Mesothelial cell of epicardium (in vitro differentiated cells): ENCODE measurements at regions not wholly inside any gene's neighbourhood (a gene's known extent, or its start where the extent isn't known, plus 50 kb on each side); places are given as distances from the start of the nearest gene placed in this dataset.
A peak's percentile ranks its signal among the peaks of the same experiment; 100 is the strongest.

Experiments used
- DNase-seq, 2 experiments: peaks; one replicate each; pipeline ENCODE4 v3.0.0; 2021; ENCODE audit warnings: low spot score in 2 of 2; ENCODE audit not compliant: unreplicated experiment in 2 of 2
- H3K27ac Mint-ChIP-seq: 2 replicates; pipeline ENCODE4 v1.8.0; 2021; ENCODE audit warnings: mixed read lengths
- H3K27me3 Mint-ChIP-seq: 2 replicates; pipeline ENCODE4 v1.8.0; 2021; ENCODE audit warnings: low read depth, mixed read lengths
- H3K36me3 Mint-ChIP-seq: 2 replicates; pipeline ENCODE4 v1.8.0; 2021; ENCODE audit warnings: mixed read lengths
- H3K4me1 Mint-ChIP-seq: 2 replicates; pipeline ENCODE4 v1.8.0; 2021; ENCODE audit warnings: mixed read lengths
- H3K4me3 Mint-ChIP-seq: 2 replicates; pipeline ENCODE4 v1.8.0; 2021; ENCODE audit warnings: mild to moderate bottlenecking, moderate library complexity, mixed read lengths
- H3K9me3 Mint-ChIP-seq: 2 replicates; pipeline ENCODE4 v1.8.0; 2021; ENCODE audit warnings: mixed read lengths
- TF ChIP-seq, protein P1 (sequence below): fragments of 200-600 bp; sonication (generic); IDR thresholded peaks from one replicate; pipeline ENCODE4 v1.5.0; 2021; ENCODE audit warnings: antibody characterized with exemption; ENCODE audit not compliant: unreplicated experiment

DNA sequence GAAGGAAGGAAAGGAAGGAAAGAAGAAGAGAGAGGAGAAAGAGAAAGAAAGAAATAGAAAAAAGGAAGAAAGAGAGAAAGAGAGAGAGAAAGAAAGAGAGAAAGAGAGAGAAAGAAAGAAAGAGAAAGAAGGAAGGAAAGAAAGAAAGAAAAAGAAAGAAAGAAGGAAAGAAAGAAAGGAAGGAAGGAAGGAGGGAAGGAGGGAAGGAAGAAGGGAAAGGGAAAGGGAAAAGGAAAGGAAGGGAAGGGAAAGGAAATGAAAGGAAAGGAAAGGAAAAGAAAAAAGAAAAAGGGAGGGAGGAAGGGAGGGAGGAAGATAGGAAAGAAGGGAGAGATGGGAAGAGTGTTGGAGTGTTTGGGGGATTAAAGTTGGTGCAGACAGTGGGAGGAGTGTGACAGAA lies 450.1 kb downstream of the GBE1 start:
- TF ChIP-seq, protein P1, sequence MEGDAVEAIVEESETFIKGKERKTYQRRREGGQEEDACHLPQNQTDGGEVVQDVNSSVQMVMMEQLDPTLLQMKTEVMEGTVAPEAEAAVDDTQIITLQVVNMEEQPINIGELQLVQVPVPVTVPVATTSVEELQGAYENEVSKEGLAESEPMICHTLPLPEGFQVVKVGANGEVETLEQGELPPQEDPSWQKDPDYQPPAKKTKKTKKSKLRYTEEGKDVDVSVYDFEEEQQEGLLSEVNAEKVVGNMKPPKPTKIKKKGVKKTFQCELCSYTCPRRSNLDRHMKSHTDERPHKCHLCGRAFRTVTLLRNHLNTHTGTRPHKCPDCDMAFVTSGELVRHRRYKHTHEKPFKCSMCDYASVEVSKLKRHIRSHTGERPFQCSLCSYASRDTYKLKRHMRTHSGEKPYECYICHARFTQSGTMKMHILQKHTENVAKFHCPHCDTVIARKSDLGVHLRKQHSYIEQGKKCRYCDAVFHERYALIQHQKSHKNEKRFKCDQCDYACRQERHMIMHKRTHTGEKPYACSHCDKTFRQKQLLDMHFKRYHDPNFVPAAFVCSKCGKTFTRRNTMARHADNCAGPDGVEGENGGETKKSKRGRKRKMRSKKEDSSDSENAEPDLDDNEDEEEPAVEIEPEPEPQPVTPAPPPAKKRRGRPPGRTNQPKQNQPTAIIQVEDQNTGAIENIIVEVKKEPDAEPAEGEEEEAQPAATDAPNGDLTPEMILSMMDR: no peak
- peaks cover 3% of the 10 kb centered on the region for H3K4me1 Mint-ChIP-seq
- DNase-seq: no peak
- no peak overlapping the region for H3K4me3 Mint-ChIP-seq
- no peaks in the 10 kb centered on the region for H3K9me3 Mint-ChIP-seq
- H3K27me3 Mint-ChIP-seq: no peaks in the 10 kb centered on the region
- H3K36me3 Mint-ChIP-seq: no peaks in the 10 kb centered on the region
- H3K27ac Mint-ChIP-seq: no peak overlapping the region

DNA sequence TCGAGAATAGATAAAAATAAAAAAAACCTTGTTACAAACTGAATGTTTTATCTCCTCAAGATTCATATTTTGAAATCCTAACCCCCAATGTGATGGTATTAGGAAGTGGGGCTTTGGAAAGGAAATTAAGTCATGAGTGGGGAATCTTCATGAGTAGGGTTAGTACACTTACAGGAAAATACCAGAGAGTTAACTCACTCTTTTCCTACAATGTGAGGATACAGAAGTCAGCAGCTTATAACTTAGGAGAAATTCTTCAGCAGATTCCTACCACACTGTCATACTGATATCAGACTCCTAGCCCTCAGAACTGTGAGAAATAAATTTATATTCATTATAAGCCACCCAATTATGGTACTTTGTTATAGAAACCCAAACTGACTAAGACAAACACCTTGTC lies 453.1 kb downstream of the GBE1 start:
- Mint-ChIP-seq H3K4me1 (peaks cover 6% of the 10 kb centered on the region), H3K9me3 (no peaks in the 10 kb centered on the region), H3K27me3 (no peaks in the 10 kb centered on the region), H3K27ac (no peak overlapping the region), H3K4me3 (no peak overlapping the region), H3K36me3 (no peaks in the 10 kb centered on the region)
- DNase-seq: no peak
- TF ChIP-seq, protein P1: no peak

DNA sequence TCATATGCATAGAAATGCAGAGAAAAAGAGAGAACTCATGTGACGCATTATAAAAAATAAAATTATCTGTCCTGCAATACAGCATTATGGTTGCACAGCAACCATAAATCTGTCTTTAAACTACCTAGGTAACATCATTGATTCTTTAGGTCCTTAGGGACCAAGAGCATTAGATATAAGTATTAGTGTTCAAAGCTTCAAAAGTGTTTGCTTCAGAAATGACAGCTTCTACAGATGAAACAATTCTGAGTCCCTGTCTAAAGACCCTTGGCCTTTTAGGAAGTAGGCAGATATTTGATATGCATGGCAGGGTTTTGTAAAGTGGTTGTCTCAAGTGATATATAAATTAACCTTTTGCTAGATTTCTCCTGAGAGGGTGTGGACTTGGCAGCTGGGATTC lies 454.2 kb downstream of the GBE1 start:
- H3K4me1 Mint-ChIP-seq: peaks cover 14% of the 10 kb centered on the region
- H3K36me3 Mint-ChIP-seq: no peaks in the 10 kb centered on the region
- no peak for DNase-seq
- H3K27me3 Mint-ChIP-seq: no peaks in the 10 kb centered on the region
- H3K9me3 Mint-ChIP-seq: no peaks in the 10 kb centered on the region
- no peak overlapping the region for H3K27ac Mint-ChIP-seq
- TF ChIP-seq, protein P1: no peak
- no peak overlapping the region for H3K4me3 Mint-ChIP-seq

DNA sequence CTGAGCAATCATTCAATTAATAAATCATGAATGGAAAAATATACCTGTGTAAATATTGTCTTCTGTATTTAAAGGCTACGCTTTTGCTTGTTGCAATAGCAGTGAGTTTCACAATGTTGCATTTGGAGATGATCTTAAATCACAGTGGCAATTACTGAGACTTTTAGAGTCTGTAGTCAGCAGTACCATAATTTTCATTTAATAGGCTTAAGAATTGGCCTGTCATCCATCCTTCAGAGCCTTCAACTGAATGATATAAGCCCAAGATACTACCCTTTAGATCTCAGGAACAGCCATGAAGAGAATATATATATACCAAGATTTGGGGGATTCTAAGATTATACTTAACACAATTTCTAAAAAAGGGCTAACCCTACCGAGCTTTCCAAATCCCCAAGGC lies 458.1 kb downstream of the GBE1 start:
- Mint-ChIP-seq H3K27me3 (no peaks in the 10 kb centered on the region), H3K4me1 (peaks cover 17% of the 10 kb centered on the region), H3K4me3 (no peak overlapping the region), H3K36me3 (no peaks in the 10 kb centered on the region), H3K27ac (no peak overlapping the region), H3K9me3 (no peaks in the 10 kb centered on the region)
- TF ChIP-seq, protein P1: no peak
- DNase-seq: no peak

DNA sequence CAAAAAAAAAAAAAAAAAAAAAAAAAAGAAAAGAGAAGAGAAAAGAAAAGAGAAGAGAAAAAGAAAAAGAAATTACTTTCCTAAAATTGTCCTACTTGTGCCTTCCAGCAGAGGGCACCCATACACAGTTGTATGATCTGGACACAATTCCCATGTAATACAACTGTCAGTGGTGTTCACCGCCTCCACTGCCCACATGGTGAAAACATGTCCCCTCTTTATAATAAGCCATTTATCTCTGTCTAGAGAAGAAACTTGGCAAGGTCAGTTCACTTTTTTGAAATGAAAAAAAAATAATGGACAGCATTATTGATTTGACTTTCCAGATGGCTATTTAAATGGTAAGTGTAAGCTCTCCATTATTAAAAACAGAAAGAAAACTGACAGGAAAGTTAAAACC lies 459.4 kb downstream of the GBE1 start:
- Mint-ChIP-seq H3K4me3 (no peak overlapping the region), H3K4me1 (peaks cover 17% of the 10 kb centered on the region), H3K27me3 (no peaks in the 10 kb centered on the region), H3K9me3 (no peaks in the 10 kb centered on the region), H3K36me3 (no peaks in the 10 kb centered on the region), H3K27ac (no peak overlapping the region)
- TF ChIP-seq, protein P1: peak; percentile 80
- peak in 1 of 2 experiments; percentile 38 for DNase-seq

DNA sequence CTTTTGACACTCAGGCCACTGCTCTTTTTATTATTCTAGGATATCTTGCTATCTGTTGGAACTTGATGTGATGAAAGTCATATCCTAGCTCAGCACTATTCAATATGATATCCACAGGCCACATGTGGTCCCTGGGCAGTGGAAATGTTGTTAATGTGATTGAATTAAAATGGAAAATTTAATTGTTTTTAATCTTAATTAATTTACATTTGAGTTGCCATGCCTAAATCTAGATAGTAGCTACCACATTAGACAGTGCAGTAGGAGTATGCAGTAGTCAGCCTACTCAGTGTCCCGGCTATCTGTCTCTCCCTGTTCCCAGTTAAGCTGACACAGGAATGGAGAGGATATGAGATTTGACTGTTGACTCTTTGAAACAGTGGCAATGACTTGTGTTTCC lies 460.2 kb downstream of the GBE1 start:
- no peak for DNase-seq
- no peaks in the 10 kb centered on the region for H3K27me3 Mint-ChIP-seq
- peaks cover 20% of the 10 kb centered on the region for H3K4me1 Mint-ChIP-seq
- peaks cover 3% of the 10 kb centered on the region for H3K9me3 Mint-ChIP-seq
- no peaks in the 10 kb centered on the region for H3K36me3 Mint-ChIP-seq
- TF ChIP-seq, protein P1: no peak
- no peak overlapping the region for H3K27ac Mint-ChIP-seq
- H3K4me3 Mint-ChIP-seq: no peak overlapping the region
